Erythroblast (primary cell): ENCODE measurements at regions not wholly inside any gene's neighbourhood (a gene's known extent, or its start where the extent isn't known, plus 50 kb on each side); places are given as distances from the start of the nearest gene placed in this dataset.

Source experiments
- DNase-seq, 2 experiments: peaks; one replicate each; lab custom pipeline; 2025; lab: John Stamatoyannopoulos, UW
- GATA1 ChIP-seq: IDR thresholded peaks from 2 replicates; pipeline ENCODE4 v1.6.1; 2011; ENCODE audit warnings: low read depth, mild to moderate bottlenecking, control low read depth, low read length, moderate library complexity
- POLR2A ChIP-seq: IDR thresholded peaks from 2 replicates; pipeline ENCODE4 v1.6.1; 2011; ENCODE audit warnings: mild to moderate bottlenecking, low read length

- DNase-seq: no peak
- TF ChIP-seq POLR2A (no peak), GATA1 (no peak)
Observed at GRCh38 chr5:4722886-4723285, 417.2 kb upstream of the ADAMTS16 start.

- no peak for DNase-seq
- TF ChIP-seq GATA1 (no peak), POLR2A (no peak)
Observed at GRCh38 chr5:4725594-4725993, 414.5 kb upstream of the ADAMTS16 start.

- no peak for DNase-seq
Observed at GRCh38 chr5:4730279-4730678, 409.9 kb upstream of the ADAMTS16 start.

GRCh38 chr5:4734348-4734747 lies 405.8 kb upstream of the ADAMTS16 start:
- DNase-seq: no peak
- TF ChIP-seq GATA1 (no peak), POLR2A (no peak)

More at GRCh38 chr5:4730279-4730678, 409.9 kb upstream of the ADAMTS16 start:
- no peak for TF ChIP-seq GATA1
- TF ChIP-seq POLR2A: no peak

GRCh38 chr5:4735261-4735660 lies 404.9 kb upstream of the ADAMTS16 start:
- DNase-seq: no peak
- TF ChIP-seq POLR2A: no peak
- TF ChIP-seq GATA1: no peak

- DNase-seq: no peak
- TF ChIP-seq POLR2A (no peak), GATA1 (no peak)
Observed at GRCh38 chr5:4737868-4738267, 402.3 kb upstream of the ADAMTS16 start.

- TF ChIP-seq GATA1: no peak
- DNase-seq: no peak
Observed at GRCh38 chr5:4738298-4738697, 401.8 kb upstream of the ADAMTS16 start.

GRCh38 chr5:4740156-4740555 lies 400.0 kb upstream of the ADAMTS16 start:
- no peak for TF ChIP-seq GATA1
- no peak for TF ChIP-seq POLR2A

GRCh38 chr5:4758550-4758949 lies 381.6 kb upstream of the ADAMTS16 start:
- TF ChIP-seq POLR2A: no peak
- no peak for TF ChIP-seq GATA1

More at GRCh38 chr5:4740156-4740555, 400.0 kb upstream of the ADAMTS16 start:
- no peak for DNase-seq

GRCh38 chr5:4758996-4759395 lies 381.1 kb upstream of the ADAMTS16 start:
- TF ChIP-seq GATA1 (no peak), POLR2A (no peak)
- DNase-seq: no peak

More at GRCh38 chr5:4758550-4758949, 381.6 kb upstream of the ADAMTS16 start:
- no peak for DNase-seq

GRCh38 chr5:4762316-4762715 lies 377.8 kb upstream of the ADAMTS16 start:
- TF ChIP-seq GATA1 (no peak), POLR2A (no peak)
- DNase-seq: no peak

- no peak for TF ChIP-seq POLR2A
- no peak for TF ChIP-seq GATA1
- no peak for DNase-seq
Observed at GRCh38 chr5:4765411-4765810, 374.7 kb upstream of the ADAMTS16 start.

- no peak for DNase-seq
- TF ChIP-seq POLR2A (no peak), GATA1 (no peak)
Observed at GRCh38 chr5:4766101-4766500, 374.0 kb upstream of the ADAMTS16 start.

GRCh38 chr5:4772591-4772990 lies 367.5 kb upstream of the ADAMTS16 start:
- no peak for TF ChIP-seq GATA1
- TF ChIP-seq POLR2A: no peak
- no peak for DNase-seq

GRCh38 chr5:4773827-4774317 lies 366.3 kb upstream of the ADAMTS16 start:
- no peak for DNase-seq
- TF ChIP-seq POLR2A: no peak
- TF ChIP-seq GATA1: no peak

- TF ChIP-seq POLR2A (no peak), GATA1 (no peak)
Observed at GRCh38 chr5:4777435-4777834, 362.7 kb upstream of the ADAMTS16 start.

More at GRCh38 chr5:4777435-4777834, 362.7 kb upstream of the ADAMTS16 start:
- DNase-seq: no peak
